Karpas-422 (cell line): ENCODE measurements at regions not wholly inside any gene's neighbourhood (a gene's known extent, or its start where the extent isn't known, plus 50 kb on each side); places are given as distances from the start of the nearest gene placed in this dataset.

Experiments
- DNase-seq: peaks from one replicate; pipeline ENCODE4 v3.0.0-alpha.2; 2015
- H2AFZ ChIP-seq: fragments of 200-600 bp; sonication (generic); 2 replicates; pipeline ENCODE4 v1.6.1; 2014; ENCODE audit warnings: antibody characterized with exemption, low read length, mixed read lengths
- H3K27ac ChIP-seq: fragments of 200-600 bp; sonication (generic); 2 replicates; pipeline ENCODE4 v1.5.1; 2014; ENCODE audit warnings: mild to moderate bottlenecking, low read length, moderate library complexity
- H3K27me3 ChIP-seq: fragments of 200-600 bp; sonication (generic); 2 replicates; pipeline ENCODE4 v1.6.1; 2014; ENCODE audit warnings: low read length, mixed read lengths
- H3K36me3 ChIP-seq: fragments of 200-600 bp; sonication (generic); 2 replicates; pipeline ENCODE4 v1.6.1; 2014; ENCODE audit warnings: low read length, mixed read lengths; ENCODE audit not compliant: insufficient read depth
- H3K4me1 ChIP-seq: fragments of 200-600 bp; sonication (generic); 2 replicates; pipeline ENCODE4 v1.6.1; 2014; ENCODE audit warnings: mild to moderate bottlenecking, low read length, mixed read lengths
- H3K4me2 ChIP-seq: fragments of 200-600 bp; sonication (generic); 2 replicates; pipeline ENCODE4 v1.6.1; 2014; ENCODE audit warnings: low read length, low read depth, mild to moderate bottlenecking; ENCODE audit not compliant: poor library complexity, severe bottlenecking
- H3K4me3 ChIP-seq: fragments of 200-600 bp; sonication (generic); 2 replicates; pipeline ENCODE4 v1.5.1; 2014; ENCODE audit warnings: mild to moderate bottlenecking, antibody characterized with exemption, low read length, mixed read lengths
- H3K79me2 ChIP-seq: fragments of 200-600 bp; sonication (generic); 2 replicates; pipeline ENCODE4 v1.6.1; 2014; ENCODE audit warnings: mild to moderate bottlenecking, low read length, mixed read lengths
- H3K9ac ChIP-seq: fragments of 200-600 bp; sonication (generic); 2 replicates; pipeline ENCODE4 v1.6.0; 2014; ENCODE audit warnings: low read length
- H3K9me2 ChIP-seq: fragments of 200-600 bp; sonication (generic), shearing (Covaris generic); replicated peaks from 2 replicates; pipeline ENCODE4 v1.6.0; 2014; ENCODE audit warnings: mild to moderate bottlenecking, low read length, moderate library complexity; ENCODE audit not compliant: insufficient read depth
- H3K9me3 ChIP-seq: fragments of 300-700, 200-600 bp; sonication (generic); 2 replicates; pipeline ENCODE4 v1.6.1; 2014; ENCODE audit warnings: low read length, mixed read lengths
- H4K20me1 ChIP-seq: fragments of 200-600 bp; sonication (generic); 2 replicates; pipeline ENCODE4 v1.6.1; 2014; ENCODE audit warnings: mild to moderate bottlenecking, antibody characterized with exemption, low read length, low read depth; ENCODE audit not compliant: insufficient read depth

- Histone ChIP-seq H3K9ac (no peak overlapping the region), H3K27ac (no peak overlapping the region), H3K4me2 (no peak overlapping the region), H2AFZ (no peak overlapping the region), H4K20me1 (no peaks in the 10 kb centered on the region), H3K9me2 (0 out of 2 replicates have a peak, but pooled peaks cover 2% of the 10 kb centered on the region), H3K9me3 (no peaks in the 10 kb centered on the region), H3K36me3 (no peaks in the 10 kb centered on the region), H3K4me3 (no peak overlapping the region), H3K27me3 (no peaks in the 10 kb centered on the region), H3K79me2 (no peaks in the 10 kb centered on the region), H3K4me1 (no peaks in the 10 kb centered on the region)
- no peak for DNase-seq
These were observed 169.6 kb upstream of the GLRA2 start for GRCh38 chrX:14359727-14360126.

- no peak overlapping the region for H2AFZ ChIP-seq
- H3K9ac ChIP-seq, result no peak overlapping the region
- DNase-seq, result no peak
- no peaks in the 10 kb centered on the region for H3K27me3 ChIP-seq
- H3K4me1 ChIP-seq, result no peaks in the 10 kb centered on the region
- H3K4me2 ChIP-seq, result no peak overlapping the region
- no peaks in the 10 kb centered on the region for H4K20me1 ChIP-seq
- H3K36me3 ChIP-seq, result no peaks in the 10 kb centered on the region
- no peaks in the 10 kb centered on the region for H3K9me3 ChIP-seq
- no peak overlapping the region for H3K27ac ChIP-seq
- no peaks in the 10 kb centered on the region for H3K79me2 ChIP-seq
- H3K4me3 ChIP-seq, result no peak overlapping the region
- 0 out of 2 replicates have a peak, but pooled peaks cover 2% of the 10 kb centered on the region for H3K9me2 ChIP-seq
These were observed 170.0 kb upstream of the GLRA2 start for GRCh38 chrX:14359316-14359715.

GRCh38 chrX:14357314-14357713, 172.0 kb upstream of the GLRA2 start:
- H2AFZ ChIP-seq, result no peak overlapping the region
- no peaks in the 10 kb centered on the region for H3K79me2 ChIP-seq
- no peak for DNase-seq
- H3K9me3 ChIP-seq, result no peaks in the 10 kb centered on the region
- H3K4me2 ChIP-seq, result no peak overlapping the region
- 0 out of 2 replicates have a peak, but pooled peaks cover 2% of the 10 kb centered on the region for H3K9me2 ChIP-seq
- H3K27ac ChIP-seq, result no peak overlapping the region
- H3K36me3 ChIP-seq, result no peaks in the 10 kb centered on the region
- H3K4me3 ChIP-seq, result no peak overlapping the region
- H3K9ac ChIP-seq, result no peak overlapping the region
- H3K4me1 ChIP-seq, result no peaks in the 10 kb centered on the region
- H3K27me3 ChIP-seq, result no peaks in the 10 kb centered on the region
- no peaks in the 10 kb centered on the region for H4K20me1 ChIP-seq

- H3K9me2 ChIP-seq, result 0 out of 2 replicates have a peak, but pooled peaks cover 2% of the 10 kb centered on the region
- H3K36me3 ChIP-seq, result no peaks in the 10 kb centered on the region
- H3K4me3 ChIP-seq, result no peak overlapping the region
- H3K4me2 ChIP-seq, result no peak overlapping the region
- H3K4me1 ChIP-seq, result no peaks in the 10 kb centered on the region
- no peak for DNase-seq
- no peak overlapping the region for H2AFZ ChIP-seq
- no peaks in the 10 kb centered on the region for H3K9me3 ChIP-seq
- H3K79me2 ChIP-seq, result no peaks in the 10 kb centered on the region
- H4K20me1 ChIP-seq, result no peaks in the 10 kb centered on the region
- no peaks in the 10 kb centered on the region for H3K27me3 ChIP-seq
- H3K9ac ChIP-seq, result no peak overlapping the region
- H3K27ac ChIP-seq, result no peak overlapping the region
These were observed 172.9 kb upstream of the GLRA2 start for GRCh38 chrX:14356401-14356800.

GRCh38 chrX:14355556-14355955, 173.8 kb upstream of the GLRA2 start:
- Histone ChIP-seq H2AFZ (no peak overlapping the region), H3K4me1 (no peaks in the 10 kb centered on the region), H3K79me2 (no peaks in the 10 kb centered on the region), H3K9me2 (0 out of 2 replicates have a peak, but pooled peaks cover 2% of the 10 kb centered on the region), H3K27ac (no peak overlapping the region), H3K9me3 (no peaks in the 10 kb centered on the region), H3K27me3 (no peaks in the 10 kb centered on the region), H3K4me3 (no peak overlapping the region), H3K36me3 (no peaks in the 10 kb centered on the region), H4K20me1 (no peaks in the 10 kb centered on the region), H3K4me2 (no peak overlapping the region), H3K9ac (no peak overlapping the region)
- DNase-seq, result no peak

DNA sequence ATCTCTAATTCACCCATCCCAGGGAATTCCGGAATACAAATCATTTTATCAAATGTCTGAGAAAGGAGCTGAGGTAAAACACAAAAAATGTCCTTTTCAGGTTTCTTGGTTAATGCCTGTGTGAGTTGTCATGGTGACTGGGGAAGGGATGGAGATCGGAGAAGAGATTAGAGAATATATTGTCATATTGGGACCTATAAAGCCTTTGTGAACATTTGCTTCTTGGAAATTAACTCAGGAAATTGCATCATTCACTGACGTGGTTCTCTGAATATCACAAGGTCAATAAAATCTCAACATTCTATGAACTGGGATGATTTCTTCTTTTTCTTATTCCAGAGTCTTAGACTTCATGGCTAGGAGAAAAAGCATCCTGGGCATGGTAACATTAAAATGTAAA, 174.8 kb upstream of the GLRA2 start:
- H3K79me2 ChIP-seq, result no peaks in the 10 kb centered on the region
- H3K27me3 ChIP-seq, result no peaks in the 10 kb centered on the region
- H3K9me3 ChIP-seq, result no peaks in the 10 kb centered on the region
- 0 out of 2 replicates have a peak, but pooled peaks cover 2% of the 10 kb centered on the region for H3K9me2 ChIP-seq
- H3K4me2 ChIP-seq, result no peak overlapping the region
- no peaks in the 10 kb centered on the region for H3K4me1 ChIP-seq
- no peaks in the 10 kb centered on the region for H4K20me1 ChIP-seq
- H3K9ac ChIP-seq, result no peak overlapping the region
- H3K27ac ChIP-seq, result no peak overlapping the region
- H2AFZ ChIP-seq, result no peak overlapping the region
- no peaks in the 10 kb centered on the region for H3K36me3 ChIP-seq
- H3K4me3 ChIP-seq, result no peak overlapping the region
- no peak for DNase-seq

GRCh38 chrX:14352511-14352910, 176.8 kb upstream of the GLRA2 start:
- DNase-seq, result no peak
- Histone ChIP-seq H3K4me1 (no peaks in the 10 kb centered on the region), H3K4me2 (no peak overlapping the region), H3K79me2 (no peaks in the 10 kb centered on the region), H4K20me1 (no peaks in the 10 kb centered on the region), H3K27ac (no peak overlapping the region), H3K27me3 (no peaks in the 10 kb centered on the region), H3K36me3 (no peaks in the 10 kb centered on the region), H3K9me2 (no peaks in the 10 kb centered on the region), H3K4me3 (no peak overlapping the region), H2AFZ (no peak overlapping the region), H3K9me3 (no peaks in the 10 kb centered on the region), H3K9ac (no peak overlapping the region)

GRCh38 chrX:14351611-14352303, 177.6 kb upstream of the GLRA2 start:
- Histone ChIP-seq H3K9ac (no peak overlapping the region), H3K9me3 (no peaks in the 10 kb centered on the region), H3K79me2 (no peaks in the 10 kb centered on the region), H3K9me2 (no peaks in the 10 kb centered on the region), H3K4me3 (no peak overlapping the region), H3K36me3 (no peaks in the 10 kb centered on the region), H2AFZ (no peak overlapping the region), H3K27me3 (no peaks in the 10 kb centered on the region), H3K27ac (no peak overlapping the region), H3K4me2 (no peak overlapping the region), H4K20me1 (no peaks in the 10 kb centered on the region), H3K4me1 (no peaks in the 10 kb centered on the region)
- DNase-seq, result no peak
